NCI-H2196 (cell line): ENCODE measurements at regions not wholly inside any gene's neighbourhood (a gene's known extent, or its start where the extent isn't known, plus 50 kb on each side); places are given as distances from the start of the nearest gene placed in this dataset.
"Not testable (repeated sequence)": the region's sequence is repeated elsewhere in the genome, so short reads cannot be mapped to it uniquely, and the experiment has no call there.

Source experiments
- DNase-seq: peaks from one replicate; lab custom pipeline; 2025; ENCODE audit not compliant: unreplicated experiment; lab: John Stamatoyannopoulos, UW

DNA sequence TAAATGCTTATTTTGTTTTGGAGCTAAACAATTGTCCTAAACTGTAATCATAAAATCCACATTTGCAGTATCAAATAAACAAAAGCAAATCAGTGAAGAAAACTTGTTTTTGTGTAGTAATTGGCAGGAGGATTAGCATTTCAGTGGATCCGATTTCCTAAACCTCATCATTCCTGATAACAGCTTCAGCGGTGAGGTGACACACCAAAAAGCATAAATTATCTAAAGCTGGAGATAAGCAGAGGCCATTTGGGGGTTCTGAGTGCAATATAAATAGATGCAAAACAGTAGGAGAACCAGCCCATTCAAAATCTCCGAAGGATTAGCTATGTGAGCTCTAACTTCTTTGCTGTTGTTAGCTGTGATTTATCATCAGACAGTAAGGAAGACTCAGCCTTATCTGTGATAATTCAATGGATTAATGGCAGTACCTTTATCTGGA, 235.8 kb downstream of the EPHA7 start:
- no peak for DNase-seq

DNA sequence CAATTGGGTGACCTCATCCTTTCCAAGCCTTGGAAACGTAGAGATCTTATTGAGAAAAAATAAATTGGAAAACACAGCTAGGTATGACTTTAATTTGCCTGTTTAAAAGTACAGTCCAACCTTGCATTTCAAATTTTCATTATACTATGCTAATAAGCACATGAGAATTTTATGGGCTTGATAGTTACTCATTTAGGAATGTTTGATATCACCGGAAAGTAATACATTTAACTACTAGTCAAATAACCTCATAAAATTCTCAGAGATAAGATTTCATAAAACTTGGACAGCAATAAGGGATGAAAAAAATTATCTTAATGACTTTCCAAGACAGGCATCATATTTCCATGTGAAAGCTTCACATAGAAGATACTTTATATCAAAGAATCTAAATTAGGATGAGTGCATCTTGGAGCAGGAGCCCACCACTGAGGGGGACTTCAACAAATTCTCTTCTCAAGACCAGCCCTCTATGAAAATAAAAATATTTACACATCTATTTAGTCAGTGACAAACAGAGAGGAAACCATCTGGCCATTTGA, 236.3 kb downstream of the EPHA7 start:
- DNase-seq: no peak

DNA sequence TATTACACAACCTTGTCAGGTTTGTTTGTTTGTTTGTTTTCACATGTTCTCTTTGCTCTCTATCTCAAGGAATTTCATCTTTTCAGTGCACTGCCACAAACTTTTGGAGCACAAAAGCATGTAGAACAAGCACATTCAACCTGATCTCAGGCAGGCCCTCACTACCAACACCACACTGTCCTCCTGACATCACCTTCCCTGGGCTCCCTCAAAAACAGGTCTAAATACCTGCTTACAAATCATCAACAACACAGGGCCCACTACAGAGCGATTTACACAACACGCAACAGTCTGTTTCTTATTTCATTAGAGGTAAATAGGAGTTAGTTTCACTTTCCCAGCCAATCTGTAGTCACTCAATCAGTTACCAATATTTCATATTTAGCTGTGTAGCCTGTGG, 241.4 kb downstream of the EPHA7 start:
- no peak for DNase-seq

DNA sequence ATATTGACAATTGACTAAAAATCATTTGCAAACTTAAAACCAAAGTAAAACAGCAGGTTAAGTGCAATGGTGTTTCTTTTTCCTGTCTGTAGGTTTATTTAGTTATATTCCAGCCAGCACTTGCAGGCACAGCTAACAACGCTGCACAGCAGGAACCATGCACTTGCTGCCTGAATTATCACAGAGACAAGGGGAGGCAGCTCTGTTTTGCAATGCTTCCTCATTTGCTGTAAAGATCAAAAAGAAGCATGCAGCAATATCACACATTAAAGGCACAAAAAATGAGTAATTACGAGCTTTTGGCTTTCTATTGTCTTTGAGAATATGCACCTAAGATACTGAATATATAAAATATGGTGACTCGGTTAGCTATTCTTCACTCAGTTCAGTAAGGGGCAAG, 241.9 kb downstream of the EPHA7 start:
- DNase-seq: no peak

DNA sequence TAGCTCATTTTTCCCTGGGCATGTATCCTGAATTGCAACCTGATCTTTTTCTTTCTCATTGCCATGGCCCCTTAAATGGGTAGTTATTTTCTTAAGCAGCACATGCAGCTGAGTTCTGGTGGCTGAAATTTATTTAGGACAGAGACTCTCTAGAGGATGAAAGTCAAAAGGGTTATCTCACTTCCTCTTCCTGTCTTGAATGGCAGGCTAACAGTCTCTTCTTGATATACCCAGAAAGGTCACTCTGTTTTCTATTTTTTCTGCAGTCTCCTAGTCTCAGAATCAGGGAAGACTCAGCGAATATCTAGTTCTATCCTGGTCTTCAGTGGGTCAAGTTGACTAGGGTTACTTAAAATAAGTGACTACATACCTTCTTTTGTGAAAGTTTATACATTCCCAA, 243.3 kb downstream of the EPHA7 start:
- DNase-seq: no peak

DNA sequence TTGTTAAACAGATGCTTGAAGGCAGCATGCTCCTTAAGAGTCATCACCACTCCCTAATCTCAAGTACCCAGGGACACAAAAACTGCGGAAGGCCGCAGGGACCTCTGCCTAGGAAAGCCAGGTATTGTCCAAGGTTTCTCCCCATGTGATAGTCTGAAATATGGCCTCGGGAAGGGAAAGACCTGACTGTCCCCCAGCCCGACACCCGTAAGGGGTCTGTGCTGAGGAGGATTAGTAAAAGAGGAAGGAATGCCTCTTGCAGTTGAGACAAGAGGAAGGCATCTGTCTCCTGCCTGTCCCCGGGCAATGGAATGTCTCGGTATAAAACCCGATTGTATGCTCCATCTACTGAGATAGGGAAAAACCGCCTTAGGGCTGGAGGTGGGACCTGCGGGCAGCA, 245.8 kb downstream of the EPHA7 start:
- not testable (repeated sequence) for DNase-seq

DNA sequence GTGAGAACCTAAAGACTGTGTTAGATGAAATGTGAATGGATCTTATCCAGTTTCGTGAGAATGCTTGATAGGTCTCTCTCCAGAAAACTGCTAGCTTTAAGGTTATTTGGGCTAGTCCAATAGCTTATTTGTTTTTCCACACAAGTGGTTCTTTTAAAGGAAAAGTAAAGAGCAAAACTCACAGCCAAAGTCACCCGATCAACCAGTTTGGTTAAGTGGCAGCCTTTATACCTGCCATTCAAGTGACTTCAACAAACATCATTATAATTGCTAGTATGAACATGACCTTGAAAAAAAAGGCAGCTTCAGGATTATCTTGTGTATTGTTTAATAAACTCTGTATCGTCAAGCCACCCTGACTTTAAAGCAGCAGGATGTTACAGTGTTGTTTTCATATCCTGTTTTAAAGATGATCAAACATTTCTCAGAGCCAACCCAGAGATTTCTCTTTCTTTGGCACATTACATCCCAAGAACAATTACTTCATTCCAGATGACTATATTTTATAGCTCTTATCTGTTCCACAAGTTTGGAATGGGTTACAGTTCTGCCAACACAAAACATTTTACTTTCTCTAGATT, 253.4 kb downstream of the EPHA7 start:
- peak; percentile 12 for DNase-seq

DNA sequence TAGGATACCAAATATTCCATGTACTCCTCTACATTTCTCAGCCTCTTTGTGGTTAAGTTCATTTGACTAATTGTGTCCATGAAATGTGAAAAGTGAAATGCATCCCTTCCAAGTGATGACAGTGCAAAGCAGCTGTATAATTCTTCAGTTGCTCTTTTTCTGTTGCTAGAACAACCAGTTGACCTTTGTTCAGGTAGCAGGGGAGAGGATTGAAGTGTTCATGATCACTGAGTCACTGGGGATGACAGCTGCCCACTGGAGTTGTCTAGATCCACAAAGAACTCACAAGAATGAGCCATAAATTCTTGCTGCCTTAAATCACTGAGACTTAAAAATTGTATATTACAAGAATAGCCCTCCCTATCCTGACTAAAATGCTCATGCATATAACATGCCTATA, 254.6 kb downstream of the EPHA7 start:
- no peak for DNase-seq

DNA sequence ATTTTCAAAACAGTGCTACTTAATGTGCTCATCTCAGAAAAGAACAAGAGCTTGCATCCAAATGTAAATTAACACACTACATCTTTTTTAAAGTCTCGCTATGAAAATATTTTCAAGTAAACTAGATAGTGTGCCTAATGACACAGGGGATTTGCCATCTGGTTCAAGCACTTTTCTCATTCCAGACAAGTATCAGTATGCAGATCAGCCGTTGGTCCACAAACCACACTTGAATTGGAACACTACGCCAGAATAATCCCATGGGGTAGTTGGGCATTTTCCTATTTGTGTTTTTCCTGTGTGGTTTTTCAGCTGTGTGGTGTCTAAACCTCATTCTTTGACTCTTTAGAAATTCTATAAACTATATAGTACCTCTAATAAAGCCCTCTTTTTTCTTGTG, 256.2 kb downstream of the EPHA7 start:
- DNase-seq: no peak

DNA sequence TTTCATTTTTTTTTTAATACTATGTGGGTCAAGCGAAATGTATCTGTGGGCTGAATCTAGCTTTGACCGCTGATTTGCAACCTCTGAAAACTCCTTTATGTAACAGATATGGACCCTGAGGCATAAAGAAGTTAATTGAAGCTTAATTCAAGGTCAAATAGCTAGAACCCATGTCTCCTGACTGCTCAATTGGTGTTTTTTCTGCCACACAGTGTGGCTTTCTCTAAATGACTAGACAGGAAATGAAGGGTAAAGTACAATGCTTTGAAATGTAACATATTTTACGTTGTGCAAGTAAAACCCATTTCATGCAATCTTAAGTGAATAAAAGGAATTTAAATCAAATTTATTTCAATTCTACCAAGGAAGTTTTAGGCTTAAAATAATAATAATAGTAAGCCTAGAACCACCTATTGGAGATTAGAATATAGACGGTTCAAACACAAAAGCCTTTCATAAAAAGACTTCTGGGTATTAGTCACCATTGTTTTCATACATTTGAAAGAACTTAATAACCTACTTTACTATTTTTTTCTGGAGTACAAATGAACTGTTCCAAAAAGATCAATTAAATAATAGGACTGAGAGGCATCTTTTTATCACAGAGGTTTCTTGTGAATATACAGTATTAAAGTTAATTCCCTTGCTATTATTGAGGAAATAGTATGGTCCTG, 279.8 kb downstream of the EPHA7 start:
- DNase-seq: no peak

DNA sequence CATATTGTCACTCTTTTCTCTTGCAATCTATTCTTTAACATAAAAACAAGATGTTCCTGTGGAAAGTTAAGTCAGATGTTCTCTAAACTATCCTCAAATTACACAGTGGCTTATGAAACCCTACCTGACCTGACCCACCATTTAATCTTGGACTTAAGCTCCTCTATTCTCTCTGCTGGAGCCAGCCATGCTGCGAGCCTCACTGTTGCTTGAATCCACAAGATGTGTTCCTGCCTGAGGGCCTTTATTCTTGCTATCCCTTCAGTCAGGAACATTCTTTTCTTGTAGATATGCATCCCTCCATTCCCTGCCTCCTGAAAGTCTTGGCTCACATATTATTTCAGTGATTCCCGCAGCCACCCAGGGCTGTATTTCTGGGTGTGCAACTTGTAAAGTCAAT, 283.2 kb downstream of the EPHA7 start:
- DNase-seq: no peak

DNA sequence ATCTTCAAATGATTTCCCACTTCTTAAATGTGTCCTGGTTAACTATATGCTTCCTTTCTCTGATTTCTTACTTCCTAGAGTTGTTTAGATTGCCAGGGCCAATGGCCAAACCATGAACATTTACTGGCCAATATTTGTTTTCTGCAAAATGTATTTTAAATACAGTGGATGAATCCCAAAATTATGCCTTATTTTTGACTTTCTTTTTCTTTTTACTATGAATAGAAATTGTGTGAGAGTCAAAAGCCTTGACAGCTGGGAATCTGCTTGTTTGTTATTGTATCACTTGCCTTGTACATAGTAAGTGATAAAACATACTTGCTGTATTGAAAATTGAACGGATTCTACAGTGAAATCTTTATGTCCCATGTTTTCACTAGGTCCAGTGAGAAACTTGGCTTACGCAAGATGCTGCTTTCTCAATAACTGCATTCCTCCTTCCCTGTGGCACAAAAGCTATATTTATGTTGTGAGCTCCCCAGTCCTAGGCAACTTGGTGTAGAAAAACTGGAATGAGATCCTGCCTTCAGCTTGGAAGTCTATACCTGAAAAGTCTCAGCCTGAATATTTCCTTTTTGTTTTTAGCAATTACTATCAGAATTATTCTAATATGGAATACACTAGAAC, 295.2 kb downstream of the EPHA7 start:
- no peak for DNase-seq

DNA sequence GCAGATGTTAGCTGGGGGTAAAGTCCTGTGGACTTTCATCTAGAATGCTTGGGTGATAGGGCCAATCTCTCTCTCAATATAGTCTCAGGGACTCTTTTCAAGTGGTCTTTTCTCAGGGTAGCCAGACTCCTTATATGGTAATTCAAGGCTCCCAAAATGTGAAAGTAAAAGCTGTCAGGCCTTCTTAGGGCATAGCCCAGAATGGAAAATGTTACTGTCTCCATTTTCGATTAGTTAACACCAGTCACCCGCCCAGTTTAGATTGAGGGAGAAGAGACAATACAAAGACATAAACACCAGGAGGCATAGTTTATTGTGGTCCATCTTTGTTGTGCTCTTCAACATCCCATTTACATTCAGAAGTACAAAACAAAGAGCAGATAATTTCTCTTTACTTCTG, 295.8 kb downstream of the EPHA7 start:
- DNase-seq: no peak

DNA sequence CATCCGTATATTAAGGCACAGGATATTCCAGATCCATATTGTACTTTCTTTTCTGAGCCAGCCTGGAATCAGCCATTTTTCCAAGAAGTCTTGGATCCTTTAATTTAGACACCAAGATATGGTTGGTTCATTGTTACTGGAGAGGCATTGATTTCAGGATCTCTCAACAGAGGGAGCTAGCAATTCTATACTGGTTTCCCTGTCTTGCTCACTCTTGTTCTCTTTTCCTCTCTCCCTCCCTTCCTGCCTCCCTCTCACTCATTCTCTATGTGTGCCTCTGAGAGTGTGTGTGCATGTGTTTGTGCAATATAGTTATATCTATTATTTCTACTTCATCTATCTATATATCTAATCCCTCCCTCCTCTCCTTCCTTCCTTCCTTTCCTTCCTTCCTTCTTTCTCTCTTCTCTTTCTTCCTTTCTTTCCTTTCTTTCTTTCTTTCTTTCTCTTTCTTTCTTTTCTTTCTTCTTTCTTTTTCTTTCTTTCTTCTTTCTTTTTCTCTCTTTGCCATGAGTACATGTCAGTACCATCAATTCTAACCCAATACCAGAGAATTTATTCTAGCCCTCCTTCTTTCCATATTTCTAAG, 299.1 kb downstream of the EPHA7 start:
- DNase-seq: no peak

DNA sequence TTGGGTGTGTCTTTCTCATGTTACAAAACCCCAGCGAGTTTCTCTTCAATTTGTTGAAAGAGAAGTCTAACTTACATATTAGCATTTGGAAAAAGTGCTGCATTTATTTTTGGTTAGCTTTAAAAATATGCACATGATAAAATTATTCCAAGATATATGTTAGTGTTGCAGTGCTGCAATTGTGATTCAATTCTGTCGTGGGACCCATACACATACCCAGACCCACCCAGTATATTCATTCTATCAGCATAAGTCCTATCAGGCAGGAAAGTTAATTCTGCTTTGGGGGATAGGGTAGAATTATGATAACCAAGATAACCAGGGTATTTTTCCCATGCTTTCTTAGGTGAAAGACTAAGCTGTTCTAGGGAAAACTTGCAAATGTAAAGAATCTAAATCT, 313.5 kb downstream of the EPHA7 start:
- DNase-seq: no peak

DNA sequence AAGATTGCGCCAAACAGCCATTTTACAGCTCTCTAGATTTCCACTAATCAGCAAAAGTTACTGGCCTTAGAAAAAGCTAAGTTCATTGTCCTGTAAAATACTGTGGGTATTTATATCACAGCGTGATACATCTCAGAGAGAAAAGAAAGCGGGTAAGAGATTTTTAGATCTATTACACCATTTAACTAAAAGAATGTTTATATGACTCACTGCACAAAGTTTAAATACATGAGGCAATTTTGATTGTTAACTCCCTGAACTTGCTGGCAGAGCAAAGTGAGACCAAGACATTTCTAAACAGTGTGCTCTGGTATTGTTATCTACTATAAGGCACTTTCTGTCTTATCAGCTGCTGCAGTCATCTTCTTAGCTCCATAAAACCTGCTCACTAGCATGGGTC, 314.3 kb downstream of the EPHA7 start:
- DNase-seq: no peak

DNA sequence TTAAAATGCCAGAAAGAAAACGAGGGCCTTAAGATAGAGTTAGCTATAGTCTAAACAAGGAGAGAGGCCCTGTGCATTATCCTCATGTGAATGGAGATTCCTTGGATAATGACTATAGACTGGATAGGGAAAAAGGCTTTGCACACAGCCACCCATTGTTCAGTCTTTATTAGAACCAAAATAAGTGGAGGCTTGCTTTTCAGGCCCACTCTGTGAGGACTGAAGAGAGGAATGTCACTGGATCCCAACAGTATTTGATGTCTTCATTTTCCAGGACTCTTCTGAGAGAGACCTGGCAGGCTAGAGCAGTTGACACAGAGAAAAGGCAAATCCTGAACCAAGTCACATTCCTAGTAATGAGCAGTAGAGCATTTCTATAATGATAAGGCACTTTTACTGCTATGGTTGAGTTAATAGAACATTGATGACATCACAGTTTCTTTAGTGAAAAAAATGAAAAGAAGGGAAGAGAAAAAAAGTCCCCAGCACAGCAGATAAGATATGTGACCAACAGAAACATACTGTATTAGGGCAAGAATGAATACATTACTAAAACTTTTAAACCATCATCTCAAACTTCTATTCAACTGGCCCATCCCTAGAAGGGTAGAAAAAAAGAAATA, 315.1 kb downstream of the EPHA7 start:
- no peak for DNase-seq

DNA sequence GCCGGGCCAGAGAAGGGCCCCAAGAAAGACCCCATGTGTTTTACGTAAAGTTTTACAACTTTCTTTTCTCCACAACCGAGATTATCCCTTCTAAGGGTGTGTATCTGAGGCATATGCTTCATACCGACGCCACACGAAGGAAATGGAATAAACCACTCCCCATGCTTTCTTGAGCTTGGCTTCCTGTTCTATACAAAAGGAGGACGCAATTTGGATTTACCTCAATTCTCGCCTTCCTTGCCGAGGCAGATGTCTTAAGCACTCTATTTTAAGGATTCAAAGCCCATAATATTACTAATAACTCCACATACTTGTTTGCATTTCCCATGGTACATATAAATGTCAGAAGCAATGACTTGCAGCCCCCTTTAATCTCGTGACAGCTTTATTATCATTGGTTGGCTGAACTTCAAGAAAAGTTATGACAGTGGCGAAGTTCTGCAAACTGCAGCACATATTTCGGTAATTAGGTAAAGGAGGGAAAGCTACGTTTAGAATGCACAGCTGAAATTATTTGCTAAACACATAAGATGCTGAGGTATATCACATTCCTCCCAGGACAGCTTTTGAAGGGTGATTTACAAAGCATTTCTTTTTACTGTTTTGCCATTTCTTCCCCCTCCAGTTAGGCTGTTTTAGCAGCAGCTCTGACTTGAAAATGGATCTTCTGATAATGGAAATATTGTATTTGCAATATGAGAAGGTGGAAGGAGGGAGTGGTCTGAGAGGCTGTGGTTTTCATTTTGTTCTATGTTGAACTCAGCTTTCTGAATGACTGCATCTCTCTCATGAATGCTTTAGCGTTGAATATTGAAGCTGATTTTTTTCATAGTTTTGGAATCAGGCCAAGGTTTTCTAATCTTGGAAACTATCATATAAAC, 330.5 kb downstream of the EPHA7 start:
- DNase-seq: no peak

DNA sequence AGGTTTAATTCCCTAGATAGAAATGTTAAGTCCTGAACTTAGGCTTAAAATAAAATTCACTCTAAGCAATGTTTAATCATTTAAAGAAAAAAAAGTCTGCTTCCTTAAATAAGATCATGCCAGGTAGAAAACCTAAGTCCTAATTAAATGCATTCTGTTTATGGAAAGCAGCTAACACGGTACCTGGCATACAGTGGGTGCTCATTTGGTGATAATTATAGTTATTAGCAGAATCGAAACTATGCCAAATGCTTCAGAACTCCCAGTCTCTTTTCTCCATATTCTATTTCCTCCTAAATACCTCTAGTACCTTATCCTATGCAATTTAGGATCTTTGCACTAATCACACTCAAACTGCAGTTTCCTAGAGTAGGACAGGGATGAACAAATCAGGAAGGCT, 331.8 kb downstream of the EPHA7 start:
- DNase-seq: no peak

DNA sequence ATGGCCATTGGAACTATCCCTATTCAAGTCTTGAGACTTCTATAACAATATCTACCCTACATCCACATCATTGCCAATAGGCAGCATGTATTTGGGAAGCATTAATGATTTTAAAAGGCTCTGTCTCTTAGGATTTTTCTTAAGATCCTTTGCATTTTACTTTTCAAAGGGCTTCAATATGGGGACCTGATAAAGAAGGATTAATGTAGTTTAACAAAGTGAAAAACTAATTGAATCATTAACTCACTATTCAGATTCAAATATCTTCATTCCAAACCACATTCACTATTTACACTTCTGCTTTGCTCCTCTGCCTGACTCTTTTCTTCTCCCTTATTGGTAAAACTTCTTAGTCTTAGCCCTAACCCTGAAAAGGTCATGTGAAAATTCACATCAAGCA, 333.0 kb downstream of the EPHA7 start:
- no peak for DNase-seq
